AG09309 (cell line): ENCODE measurements at regions not wholly inside any gene's neighbourhood (a gene's known extent, or its start where the extent isn't known, plus 50 kb on each side); places are given as distances from the start of the nearest gene placed in this dataset.

Experiments
- DNase-seq: peaks from one replicate; pipeline ENCODE4 v3.0.0-alpha.2; 2010; ENCODE audit warnings: low read depth
- H3K4me3 ChIP-seq: 2 replicates; pipeline ENCODE4 v1.5.1; 2011; ENCODE audit warnings: mild to moderate bottlenecking, low read depth, low read length, moderate library complexity; ENCODE audit not compliant: control insufficient read depth
- TF ChIP-seq, protein P1 (sequence below): IDR thresholded peaks from 2 replicates; pipeline ENCODE4 v1.5.1; 2011; ENCODE audit warnings: mild to moderate bottlenecking, low read depth, low read length, inconsistent platforms; ENCODE audit not compliant: insufficient read depth, control insufficient read depth; ENCODE audit errors: missing control alignments

DNA sequence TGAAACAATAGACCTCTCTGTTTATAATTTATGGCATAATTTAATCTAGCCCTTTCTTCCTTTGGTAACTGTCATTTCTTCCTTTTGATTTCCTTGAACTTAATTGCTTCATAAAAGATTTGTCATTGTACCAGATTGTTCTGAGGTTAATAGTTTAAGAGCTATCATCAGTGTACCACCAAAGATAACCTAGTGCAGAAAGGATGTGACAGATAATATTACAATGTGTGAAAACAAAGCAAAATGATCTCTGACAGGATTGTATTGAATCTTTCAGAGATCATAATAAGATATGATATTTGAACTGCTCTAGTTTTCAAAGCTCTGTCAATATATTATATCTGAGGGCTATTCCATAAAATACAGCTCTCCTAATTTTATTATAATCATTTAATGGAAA, 132.1 kb upstream of the PTCHD4 start:
- no peak overlapping the region for H3K4me3 ChIP-seq
- TF ChIP-seq, protein P1, sequence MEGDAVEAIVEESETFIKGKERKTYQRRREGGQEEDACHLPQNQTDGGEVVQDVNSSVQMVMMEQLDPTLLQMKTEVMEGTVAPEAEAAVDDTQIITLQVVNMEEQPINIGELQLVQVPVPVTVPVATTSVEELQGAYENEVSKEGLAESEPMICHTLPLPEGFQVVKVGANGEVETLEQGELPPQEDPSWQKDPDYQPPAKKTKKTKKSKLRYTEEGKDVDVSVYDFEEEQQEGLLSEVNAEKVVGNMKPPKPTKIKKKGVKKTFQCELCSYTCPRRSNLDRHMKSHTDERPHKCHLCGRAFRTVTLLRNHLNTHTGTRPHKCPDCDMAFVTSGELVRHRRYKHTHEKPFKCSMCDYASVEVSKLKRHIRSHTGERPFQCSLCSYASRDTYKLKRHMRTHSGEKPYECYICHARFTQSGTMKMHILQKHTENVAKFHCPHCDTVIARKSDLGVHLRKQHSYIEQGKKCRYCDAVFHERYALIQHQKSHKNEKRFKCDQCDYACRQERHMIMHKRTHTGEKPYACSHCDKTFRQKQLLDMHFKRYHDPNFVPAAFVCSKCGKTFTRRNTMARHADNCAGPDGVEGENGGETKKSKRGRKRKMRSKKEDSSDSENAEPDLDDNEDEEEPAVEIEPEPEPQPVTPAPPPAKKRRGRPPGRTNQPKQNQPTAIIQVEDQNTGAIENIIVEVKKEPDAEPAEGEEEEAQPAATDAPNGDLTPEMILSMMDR, result no peak
- DNase-seq, result no peak

DNA sequence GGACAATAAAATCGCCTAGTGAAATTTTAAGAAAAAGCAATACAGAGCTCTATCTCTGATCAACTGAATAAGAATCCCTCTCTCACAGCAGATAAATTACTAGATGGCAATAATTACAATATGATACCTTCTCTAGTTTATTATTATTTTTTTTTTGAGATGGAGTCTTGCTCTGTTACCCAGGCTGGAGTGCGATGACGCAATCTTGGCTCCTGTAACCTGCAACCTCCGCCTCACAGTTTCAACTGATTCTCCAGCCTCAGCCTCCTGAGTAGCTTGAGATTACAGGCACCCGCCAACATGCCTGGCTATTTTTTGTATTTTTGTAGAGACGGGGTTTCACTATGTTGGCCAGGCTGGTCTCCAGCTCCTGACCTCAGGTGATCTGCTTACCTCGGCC, 129.3 kb upstream of the PTCHD4 start:
- no peak overlapping the region for H3K4me3 ChIP-seq
- TF ChIP-seq, protein P1, result no peak
- no peak for DNase-seq

DNA sequence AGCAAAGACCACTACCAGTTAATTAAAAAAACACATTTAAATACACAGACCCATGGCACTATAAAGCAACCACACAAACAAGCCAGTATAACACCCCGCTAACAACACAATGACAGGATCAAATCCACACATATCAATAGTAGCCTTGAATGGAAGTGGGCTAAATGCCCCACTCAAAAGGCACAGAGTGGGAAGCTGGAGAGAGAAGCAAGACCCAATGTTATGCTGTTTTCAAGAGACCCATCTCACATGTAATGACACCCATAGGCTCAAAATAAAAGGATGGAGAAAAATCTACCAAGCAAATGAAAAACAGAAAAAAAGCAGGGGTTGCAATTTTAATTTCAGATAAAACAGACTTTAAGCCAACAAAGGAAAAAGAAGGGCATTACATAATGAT, 125.4 kb upstream of the PTCHD4 start:
- no peak for DNase-seq
- TF ChIP-seq, protein P1, result no peak
- no peak overlapping the region for H3K4me3 ChIP-seq

DNA sequence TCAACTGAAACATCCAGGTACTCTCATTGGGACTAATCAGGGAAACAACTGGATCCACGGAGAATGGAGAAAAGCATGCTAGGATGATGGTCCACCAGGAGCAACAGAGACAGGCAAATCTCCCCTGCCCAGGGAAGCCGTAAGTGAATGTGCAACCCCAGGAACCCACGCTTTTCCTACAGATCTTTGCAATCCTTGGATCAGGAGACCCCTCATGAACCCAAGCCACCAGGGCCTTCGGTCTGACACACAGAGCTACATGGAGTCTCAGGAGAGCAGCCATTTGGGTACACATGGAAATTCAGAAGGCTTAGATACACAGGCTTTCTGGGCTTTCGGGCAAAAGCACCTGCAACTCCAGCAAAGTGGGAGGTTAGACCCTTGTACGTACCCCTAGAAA, 122.1 kb upstream of the PTCHD4 start:
- DNase-seq, result no peak
- H3K4me3 ChIP-seq, result no peak overlapping the region
- TF ChIP-seq, protein P1, result no peak

DNA sequence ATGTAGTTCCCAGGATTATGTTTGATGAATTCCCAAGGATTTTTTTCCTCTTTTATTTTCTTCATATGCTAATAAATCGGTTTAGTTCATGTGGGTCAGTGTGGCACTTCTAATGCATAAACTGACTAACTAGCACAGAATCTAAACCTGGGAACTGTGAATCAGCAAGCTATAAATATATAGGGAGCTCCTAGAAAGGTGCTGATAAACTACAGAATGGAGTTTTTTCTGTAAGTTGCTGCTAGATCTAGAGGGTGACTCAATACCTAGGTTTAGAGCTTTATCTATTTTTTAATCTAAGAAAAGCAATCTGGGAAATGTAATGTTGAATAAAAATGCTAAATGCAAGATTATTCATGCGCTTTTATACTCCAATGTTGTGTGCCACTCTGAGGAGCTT, 118.8 kb upstream of the PTCHD4 start:
- H3K4me3 ChIP-seq, result no peak overlapping the region
- DNase-seq, result no peak
- TF ChIP-seq, protein P1, result no peak

DNA sequence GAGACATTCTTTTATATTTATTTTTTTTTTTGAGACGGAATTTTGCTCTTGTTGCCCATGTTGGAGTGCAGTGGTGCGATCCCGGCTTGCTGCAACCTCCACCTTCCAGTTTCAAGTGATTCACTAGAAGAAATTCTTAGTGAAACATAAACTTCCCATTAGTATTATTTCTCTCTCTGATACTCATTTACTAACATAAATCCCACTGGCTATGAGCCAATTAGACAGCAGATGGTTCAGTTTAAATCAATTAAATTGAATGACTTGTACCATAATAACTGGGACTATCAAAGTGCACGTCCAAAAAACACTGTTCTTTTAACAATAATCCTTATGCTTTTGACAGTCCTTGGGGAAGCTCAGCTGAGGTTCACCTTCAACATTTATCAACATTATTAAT, 111.2 kb upstream of the PTCHD4 start:
- TF ChIP-seq, protein P1, result no peak
- DNase-seq, result no peak
- no peak overlapping the region for H3K4me3 ChIP-seq
